ENCODE measurements at regions not wholly inside any gene's neighbourhood (a gene's known extent, or its start where the extent isn't known, plus 50 kb on each side); places are given as distances from the start of the nearest gene placed in this dataset.

GRCh38 chr20:21788082-21788481 lies 82.6 kb downstream of the PAX1 start (continued):
- TF ChIP-seq HMG20B (CRISPR knock-in tag; IDR thresholded peaks at IDR 0.05) (no peak), ZNF766 (CRISPR knock-in tag; conservative IDR thresholded peaks at IDR 0.05) (no peak)
- TF ChIP-seq, protein P1, sequence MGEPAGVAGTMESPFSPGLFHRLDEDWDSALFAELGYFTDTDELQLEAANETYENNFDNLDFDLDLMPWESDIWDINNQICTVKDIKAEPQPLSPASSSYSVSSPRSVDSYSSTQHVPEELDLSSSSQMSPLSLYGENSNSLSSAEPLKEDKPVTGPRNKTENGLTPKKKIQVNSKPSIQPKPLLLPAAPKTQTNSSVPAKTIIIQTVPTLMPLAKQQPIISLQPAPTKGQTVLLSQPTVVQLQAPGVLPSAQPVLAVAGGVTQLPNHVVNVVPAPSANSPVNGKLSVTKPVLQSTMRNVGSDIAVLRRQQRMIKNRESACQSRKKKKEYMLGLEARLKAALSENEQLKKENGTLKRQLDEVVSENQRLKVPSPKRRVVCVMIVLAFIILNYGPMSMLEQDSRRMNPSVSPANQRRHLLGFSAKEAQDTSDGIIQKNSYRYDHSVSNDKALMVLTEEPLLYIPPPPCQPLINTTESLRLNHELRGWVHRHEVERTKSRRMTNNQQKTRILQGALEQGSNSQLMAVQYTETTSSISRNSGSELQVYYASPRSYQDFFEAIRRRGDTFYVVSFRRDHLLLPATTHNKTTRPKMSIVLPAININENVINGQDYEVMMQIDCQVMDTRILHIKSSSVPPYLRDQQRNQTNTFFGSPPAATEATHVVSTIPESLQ (CRISPR knock-in tag; IDR thresholded peaks at IDR 0.05), result no peak

- no peaks in the 10 kb centered on the region for H3K9me1 ChIP-seq (ENCODE audit: control insufficient read depth, insufficient read depth, low read length)
- ATAC-seq (no peak), DNase-seq (ENCODE audit: extremely low read depth in 1 of 4, low spot score in 3 of 4) (no peak), FAIRE-seq (no peak)
- WGBS (ENCODE audit: insufficient coverage, low coverage, missing lambda C conversion rate), result under 1% methylated on average over 22 of the region's 24 CpGs
- no peak overlapping the region for H3K4me2 ChIP-seq (ENCODE audit: insufficient read depth, low read length)
- no peaks in the 10 kb centered on the region for H3K9me3 ChIP-seq (replicated peaks; ENCODE audit: control insufficient read depth, insufficient read depth, low read depth, low read length)
- no peaks in the 10 kb centered on the region for H3K27me3 ChIP-seq (ENCODE audit: control insufficient read depth in 2 of 2, insufficient read depth in 2 of 2, low read length in 2 of 2)
- H3K36me3 ChIP-seq (ENCODE audit: control insufficient read depth, insufficient read depth, low read length), result no peaks in the 10 kb centered on the region
- TF ChIP-seq DPF2 (IDR thresholded peaks at IDR 0.05) (no peak), LARP7 (IDR thresholded peaks at IDR 0.05) (no peak), MIER1 (IDR thresholded peaks at IDR 0.05; ENCODE audit: low read depth) (no peak), RUNX1 (IDR thresholded peaks at IDR 0.05; ENCODE audit: low read depth) (no peak), ZSCAN29 (IDR thresholded peaks at IDR 0.05) (no peak), MTF1 (CRISPR knock-in tag; IDR thresholded peaks at IDR 0.05; ENCODE audit: borderline replicate concordance) (no peak), GTF2E2 (tag; IDR thresholded peaks at IDR 0.05) (no peak), BDP1 (IDR thresholded peaks at IDR 0.05; ENCODE audit: insufficient read depth, insufficient read length) (no peak), EHMT2 (IDR thresholded peaks at IDR 0.05) (no peak), TBL1XR1 (IDR thresholded peaks at IDR 0.05; ENCODE audit: low read length in 2 of 2) (no peak), RBM17 (IDR thresholded peaks at IDR 0.05; ENCODE audit: borderline replicate concordance, low read depth, low read length) (no peak), ZNF239 (CRISPR knock-in tag; IDR thresholded peaks at IDR 0.05) (no peak)
- TF ChIP-seq, protein P2, sequence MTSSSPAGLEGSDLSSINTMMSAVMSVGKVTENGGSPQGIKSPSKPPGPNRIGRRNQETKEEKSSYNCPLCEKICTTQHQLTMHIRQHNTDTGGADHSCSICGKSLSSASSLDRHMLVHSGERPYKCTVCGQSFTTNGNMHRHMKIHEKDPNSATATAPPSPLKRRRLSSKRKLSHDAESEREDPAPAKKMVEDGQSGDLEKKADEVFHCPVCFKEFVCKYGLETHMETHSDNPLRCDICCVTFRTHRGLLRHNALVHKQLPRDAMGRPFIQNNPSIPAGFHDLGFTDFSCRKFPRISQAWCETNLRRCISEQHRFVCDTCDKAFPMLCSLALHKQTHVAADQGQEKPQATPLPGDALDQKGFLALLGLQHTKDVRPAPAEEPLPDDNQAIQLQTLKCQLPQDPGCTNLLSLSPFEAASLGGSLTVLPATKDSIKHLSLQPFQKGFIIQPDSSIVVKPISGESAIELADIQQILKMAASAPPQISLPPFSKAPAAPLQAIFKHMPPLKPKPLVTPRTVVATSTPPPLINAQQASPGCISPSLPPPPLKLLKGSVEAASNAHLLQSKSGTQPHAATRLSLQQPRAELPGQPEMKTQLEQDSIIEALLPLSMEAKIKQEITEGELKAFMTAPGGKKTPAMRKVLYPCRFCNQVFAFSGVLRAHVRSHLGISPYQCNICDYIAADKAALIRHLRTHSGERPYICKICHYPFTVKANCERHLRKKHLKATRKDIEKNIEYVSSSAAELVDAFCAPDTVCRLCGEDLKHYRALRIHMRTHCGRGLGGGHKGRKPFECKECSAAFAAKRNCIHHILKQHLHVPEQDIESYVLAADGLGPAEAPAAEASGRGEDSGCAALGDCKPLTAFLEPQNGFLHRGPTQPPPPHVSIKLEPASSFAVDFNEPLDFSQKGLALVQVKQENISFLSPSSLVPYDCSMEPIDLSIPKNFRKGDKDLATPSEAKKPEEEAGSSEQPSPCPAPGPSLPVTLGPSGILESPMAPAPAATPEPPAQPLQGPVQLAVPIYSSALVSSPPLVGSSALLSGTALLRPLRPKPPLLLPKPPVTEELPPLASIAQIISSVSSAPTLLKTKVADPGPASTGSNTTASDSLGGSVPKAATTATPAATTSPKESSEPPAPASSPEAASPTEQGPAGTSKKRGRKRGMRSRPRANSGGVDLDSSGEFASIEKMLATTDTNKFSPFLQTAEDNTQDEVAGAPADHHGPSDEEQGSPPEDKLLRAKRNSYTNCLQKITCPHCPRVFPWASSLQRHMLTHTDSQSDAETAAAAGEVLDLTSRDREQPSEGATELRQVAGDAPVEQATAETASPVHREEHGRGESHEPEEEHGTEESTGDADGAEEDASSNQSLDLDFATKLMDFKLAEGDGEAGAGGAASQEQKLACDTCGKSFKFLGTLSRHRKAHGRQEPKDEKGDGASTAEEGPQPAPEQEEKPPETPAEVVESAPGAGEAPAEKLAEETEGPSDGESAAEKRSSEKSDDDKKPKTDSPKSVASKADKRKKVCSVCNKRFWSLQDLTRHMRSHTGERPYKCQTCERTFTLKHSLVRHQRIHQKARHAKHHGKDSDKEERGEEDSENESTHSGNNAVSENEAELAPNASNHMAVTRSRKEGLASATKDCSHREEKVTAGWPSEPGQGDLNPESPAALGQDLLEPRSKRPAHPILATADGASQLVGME (CRISPR knock-in tag; IDR thresholded peaks at IDR 0.05), result no peak
- no peak overlapping the region for H2AFZ ChIP-seq (ENCODE audit: low read depth, low read length)
- CTCF ChIA-PET (ENCODE audit: low intra/inter-chr PET ratio), result no interaction called here
- H3K4me3 ChIP-seq, result no peak overlapping the region
- H3K79me2 ChIP-seq (ENCODE audit: control insufficient read depth, insufficient read depth, low read length), result no peaks in the 10 kb centered on the region
- POLR2A ChIA-PET, result no interaction called here
- intact Hi-C loops (cut with micrococcal nuclease), result no loop called here
- BruUV-seq (replicated peaks), result no TSS peak
- in situ Hi-C loops (cut with MboI), result no loop called here
- no peak overlapping the region for H3K9ac ChIP-seq (ENCODE audit: insufficient read depth in 1 of 2, low read depth in 2 of 2, low read length in 2 of 2)
- no peaks in the 10 kb centered on the region for H3K4me1 ChIP-seq (replicated peaks in 1 of 2; ENCODE audit: control insufficient read depth in 2 of 2, insufficient read depth in 2 of 2, low read length in 2 of 2)
- H3K27ac ChIP-seq (ENCODE audit: extremely low read depth, low read depth, low read length), result no peak overlapping the region
- no peaks in the 10 kb centered on the region for H4K20me1 ChIP-seq (replicated peaks; ENCODE audit: control insufficient read depth, insufficient read depth, low read length)
Observed at GRCh38 chr20:21781446-21782075, 76.1 kb downstream of the PAX1 start.

All from K562 (cell line).